ENCODE measurements at regions not wholly inside any gene's neighbourhood (a gene's known extent, or its start where the extent isn't known, plus 50 kb on each side); places are given as distances from the start of the nearest gene placed in this dataset.

DNA sequence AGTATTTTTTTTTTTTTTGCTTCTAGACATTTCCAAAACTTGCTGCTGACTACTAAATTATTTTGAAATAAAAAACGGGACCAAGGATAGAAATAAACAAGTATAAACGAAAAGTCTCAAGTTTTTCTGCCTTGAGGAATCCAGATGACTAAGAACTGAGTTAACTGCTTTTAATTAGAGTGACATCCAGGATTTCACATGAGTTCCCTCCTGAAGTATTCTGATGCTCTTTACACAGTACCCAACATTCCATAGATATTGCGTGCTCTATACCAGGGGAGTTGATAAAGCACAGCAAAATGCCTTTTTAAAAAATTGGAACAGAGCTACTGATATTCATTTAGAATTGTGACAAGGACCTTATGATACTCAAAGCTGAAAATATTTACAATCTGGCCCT, 618.0 kb downstream of the CCDC85A start:
- H3K4me3 ChIP-seq (replicated peaks in 1 of 3; ENCODE audit: insufficient read depth in 1 of 3, low read depth in 1 of 3, low read length in 3 of 3): no peak overlapping the region
- intact Hi-C loops (cut with micrococcal nuclease) (no loop called here), dilution Hi-C loops (cut with MboI; ENCODE audit: extremely low pct_ligation_motif_present, low sequenced_read_pairs) (no loop called here)
- no peaks in the 10 kb centered on the region for H4K20me1 ChIP-seq (replicated peaks; ENCODE audit: control insufficient read depth, extremely low read depth, insufficient read depth, low read length)
- no peak overlapping the region for H3K9ac ChIP-seq (replicated peaks; ENCODE audit: extremely low read depth, insufficient read depth, low read length)
- CTCF ChIA-PET: no interaction called here
- H2AFZ ChIP-seq (ENCODE audit: low read depth, low read length): no peak overlapping the region
- no TSS peak for BruUV-seq (replicated peaks)
- H3K9me3 ChIP-seq (replicated peaks; ENCODE audit: control insufficient read depth, insufficient read depth, low read length): no peaks in the 10 kb centered on the region
- FAIRE-seq (no peak), DNase-seq (ENCODE audit: low read depth, low spot score) (no peak)
- H3K79me2 ChIP-seq (ENCODE audit: control insufficient read depth, insufficient read depth, low read length): no peaks in the 10 kb centered on the region
- no peak overlapping the region for H3K4me2 ChIP-seq (ENCODE audit: insufficient read depth, low read length)
- H3K27me3 ChIP-seq (ENCODE audit: control insufficient read depth in 2 of 2, insufficient read depth in 2 of 2, low read length in 2 of 2): no peaks in the 10 kb centered on the region
- TF ChIP-seq, protein P1, sequence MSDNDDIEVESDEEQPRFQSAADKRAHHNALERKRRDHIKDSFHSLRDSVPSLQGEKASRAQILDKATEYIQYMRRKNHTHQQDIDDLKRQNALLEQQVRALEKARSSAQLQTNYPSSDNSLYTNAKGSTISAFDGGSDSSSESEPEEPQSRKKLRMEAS (IDR thresholded peaks at IDR 0.05; ENCODE audit: insufficient read depth, insufficient read length): no peak
- TF ChIP-seq POLR2AphosphoS5 (IDR thresholded peaks at IDR 0.05; ENCODE audit: insufficient read depth, low read depth, low read length) (no peak), GATA2 (IDR thresholded peaks at IDR 0.05; ENCODE audit: insufficient read depth, insufficient read length, low read depth, low read length) (no peak), JUN (IDR thresholded peaks at IDR 0.05; ENCODE audit: borderline replicate concordance, insufficient read depth, insufficient read length, low read depth) (no peak), FOS (IDR thresholded peaks at IDR 0.05; ENCODE audit: borderline replicate concordance, insufficient read depth, low read length) (no peak), POLR2A (IDR thresholded peaks at IDR 0.05; ENCODE audit: low read depth, low read length) (no peak), EZH2 (IDR thresholded peaks at IDR 0.05; ENCODE audit: borderline replicate concordance, low read depth, low read length, severe bottlenecking) (no peak), MYC (IDR thresholded peaks at IDR 0.05; ENCODE audit: low read depth, low read length) (no peak)
- TF ChIP-seq, protein P2, sequence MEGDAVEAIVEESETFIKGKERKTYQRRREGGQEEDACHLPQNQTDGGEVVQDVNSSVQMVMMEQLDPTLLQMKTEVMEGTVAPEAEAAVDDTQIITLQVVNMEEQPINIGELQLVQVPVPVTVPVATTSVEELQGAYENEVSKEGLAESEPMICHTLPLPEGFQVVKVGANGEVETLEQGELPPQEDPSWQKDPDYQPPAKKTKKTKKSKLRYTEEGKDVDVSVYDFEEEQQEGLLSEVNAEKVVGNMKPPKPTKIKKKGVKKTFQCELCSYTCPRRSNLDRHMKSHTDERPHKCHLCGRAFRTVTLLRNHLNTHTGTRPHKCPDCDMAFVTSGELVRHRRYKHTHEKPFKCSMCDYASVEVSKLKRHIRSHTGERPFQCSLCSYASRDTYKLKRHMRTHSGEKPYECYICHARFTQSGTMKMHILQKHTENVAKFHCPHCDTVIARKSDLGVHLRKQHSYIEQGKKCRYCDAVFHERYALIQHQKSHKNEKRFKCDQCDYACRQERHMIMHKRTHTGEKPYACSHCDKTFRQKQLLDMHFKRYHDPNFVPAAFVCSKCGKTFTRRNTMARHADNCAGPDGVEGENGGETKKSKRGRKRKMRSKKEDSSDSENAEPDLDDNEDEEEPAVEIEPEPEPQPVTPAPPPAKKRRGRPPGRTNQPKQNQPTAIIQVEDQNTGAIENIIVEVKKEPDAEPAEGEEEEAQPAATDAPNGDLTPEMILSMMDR (IDR thresholded peaks at IDR 0.05; ENCODE audit: extremely low read depth in 1 of 2, insufficient read depth in 1 of 2, low read depth in 1 of 2, low read length in 2 of 2): no peak
- no peaks in the 10 kb centered on the region for H3K36me3 ChIP-seq (ENCODE audit: control insufficient read depth in 2 of 2, extremely low read depth in 1 of 2, insufficient read depth in 2 of 2, low read length in 2 of 2)
- no peaks in the 10 kb centered on the region for H3K9me1 ChIP-seq (replicated peaks; ENCODE audit: control insufficient read depth, extremely low read depth, insufficient read depth, low read length)
- H3K4me1 ChIP-seq (ENCODE audit: control insufficient read depth, extremely low read depth, insufficient read depth, low read length): no peaks in the 10 kb centered on the region
- no peak overlapping the region for H3K27ac ChIP-seq (ENCODE audit: insufficient read depth, low read depth, low read length)
- POLR2A ChIA-PET: no interaction called here

Measured in endothelial cell of umbilical vein (primary cell).